ENCODE measurements at regions not wholly inside any gene's neighbourhood (a gene's known extent, or its start where the extent isn't known, plus 50 kb on each side); places are given as distances from the start of the nearest gene placed in this dataset.
"Not testable (repeated sequence)": the region's sequence is repeated elsewhere in the genome, so short reads cannot be mapped to it uniquely, and the experiment has no call there.

- DNase-seq = no peak
Observed at GRCh38 chr14:30445852-30446251, 113.1 kb upstream of the G2E3 start.

GRCh38 chr14:30450631-30451545 is 108.1 kb upstream of the G2E3 start:
- no peak for DNase-seq

GRCh38 chr14:30456296-30456695 is 102.7 kb upstream of the G2E3 start:
- DNase-seq = no peak

GRCh38 chr14:30462358-30462757 is 96.6 kb upstream of the G2E3 start:
- no peak for DNase-seq

GRCh38 chr14:30464481-30464880 is 94.5 kb upstream of the G2E3 start:
- DNase-seq = no peak

GRCh38 chr14:30468354-30468753 is 90.6 kb upstream of the G2E3 start:
- no peak for DNase-seq

GRCh38 chr14:30471980-30472379 is 87.0 kb upstream of the G2E3 start:
- DNase-seq = no peak

- DNase-seq = not testable (repeated sequence)
Observed at GRCh38 chr14:30473846-30474696, 84.9 kb upstream of the G2E3 start.

GRCh38 chr14:30482276-30482675 is 76.7 kb upstream of the G2E3 start:
- DNase-seq = no peak

- no peak for DNase-seq
Observed at GRCh38 chr14:30484201-30484600, 74.8 kb upstream of the G2E3 start.

- DNase-seq = no peak
Observed at GRCh38 chr14:30484976-30485375, 74.0 kb upstream of the G2E3 start.

GRCh38 chr14:30496852-30497251 is 62.1 kb upstream of the G2E3 start:
- DNase-seq = no peak

GRCh38 chr14:30499358-30499757 is 59.6 kb upstream of the G2E3 start:
- no peak for DNase-seq

- no peak for DNase-seq
Observed at GRCh38 chr14:30500222-30500621, 58.7 kb upstream of the G2E3 start.

GRCh38 chr14:30507209-30507608 is 51.7 kb upstream of the G2E3 start:
- no peak for DNase-seq
